Stomach (tissue), 8 donors: ENCODE measurements at regions not wholly inside any gene's neighbourhood (a gene's known extent, or its start where the extent isn't known, plus 50 kb on each side); places are given as distances from the start of the nearest gene placed in this dataset.

Source experiments
- DNase-seq, 2 donors: peaks; one replicate each; pipeline versions ENCODE4 v3.0.0 to v3.0.0-alpha.2; 2013 to 2019
- H3K27ac ChIP-seq, 5 donors: fragments of 200-600 bp in 4 of 5; sonication (generic) in 4 of 5; one replicate each; pipeline ENCODE4 v1.5.1; 2013 to 2019; ENCODE audit warnings: mild to moderate bottlenecking in 1 of 5, moderate library complexity in 1 of 5
- H3K27me3 ChIP-seq, 3 donors: fragments of 200-600 bp; sonication (generic); one replicate each; pipeline ENCODE4 v1.5.1; 2017 to 2019; ENCODE audit warnings: mixed run types in 1 of 3
- H3K36me3 ChIP-seq, 4 donors: fragments of 200-600 bp; sonication (generic); 1 replicate in 3 of 4; 2 replicates in 1 of 4; pipeline ENCODE4 v1.5.1; 2016 to 2019
- H3K4me1 ChIP-seq, 4 donors: fragments of 200-600 bp; sonication (generic); one replicate each; pipeline ENCODE4 v1.5.1; 2016 to 2019
- H3K4me3 ChIP-seq, 4 donors: fragments of 200-600 bp; sonication (generic) in 3 of 4; one replicate each; pipeline ENCODE4 v1.5.1; 2016 to 2019; ENCODE audit warnings: mild to moderate bottlenecking in 1 of 4
- H3K9me3 ChIP-seq, 4 donors: fragments of 200-600 bp; sonication (generic); one replicate each; pipeline ENCODE4 v1.5.1; 2016 to 2019
- CTCF ChIP-seq, 7 experiments: fragments of 450-650 bp in 4 of 7; fragments of 200-600 bp in 3 of 7; sonication (generic) in 3 of 7; IDR thresholded peaks; one replicate each; pipeline ENCODE4 v1.5.1; 2016 to 2019; ENCODE audit warnings: antibody characterized with exemption in 7 of 7, control low read depth in 2 of 7, mild to moderate bottlenecking in 1 of 7
- EP300 ChIP-seq: sonication (generic); formaldehyde crosslinking; IDR thresholded peaks from one replicate; pipeline ENCODE4 v1.6.1; 2017; ENCODE audit warnings: antibody characterized with exemption
- POLR2A ChIP-seq, 4 donors: fragments of 450-650 bp; IDR thresholded peaks; one replicate each; pipeline ENCODE4 v1.6.1; 2016; ENCODE audit warnings: antibody characterized with exemption in 4 of 4, control low read depth in 2 of 4, mild to moderate bottlenecking in 1 of 4, moderate library complexity in 1 of 4
- POLR2AphosphoS5 ChIP-seq, 3 donors: sonication (generic); formaldehyde crosslinking; IDR thresholded peaks; one replicate each; pipeline ENCODE4 v1.6.1; 2016; ENCODE audit warnings: antibody characterized with exemption in 3 of 3
- WGBS, 5 donors: extraction: QIAGEN DNeasy Blood & Tissue Kit in 3 of 5; methylation state at CpG; one replicate each; pipeline versions ENCODE4 v1.1.5 to v1.1.7; 2013 to 2018; 5-methylcytosine and 5-hydroxymethylcytosine counted together
- intact Hi-C: fragments of 100-400 bp; cut with DNase I; formaldehyde crosslinking; loops from one replicate; pipeline ENCODE4 v1.15.1; 2023; ENCODE audit warnings: low total_unique reads
- donor health status: healthy with polysubstance abuse.
- donor health status: Bipolar disorder and iron deficiency.
- donor health status: healthy.

DNA sequence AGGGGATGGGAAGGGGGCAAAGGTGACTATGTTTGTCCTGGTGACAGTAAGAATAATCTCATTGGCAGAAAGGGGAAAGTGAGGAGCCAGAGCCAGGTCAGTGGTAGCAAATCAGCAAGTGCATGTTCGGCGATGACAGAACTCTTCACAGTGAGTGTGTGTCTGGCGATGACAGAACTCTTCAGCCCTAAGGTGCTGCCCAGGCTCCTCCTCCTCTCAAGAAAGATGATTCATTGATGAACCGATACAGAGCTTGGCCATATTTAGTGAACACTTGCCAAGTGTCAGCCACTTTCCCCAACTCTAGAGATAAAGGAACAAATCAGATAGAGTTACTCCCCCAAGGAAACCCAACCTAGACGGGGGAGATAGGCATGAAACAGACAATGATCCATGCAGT is 199.3 kb upstream of the UBL3 start:
- H3K4me3 ChIP-seq = no peak overlapping the region
- H3K27ac ChIP-seq = no peak overlapping the region
- H3K27me3 ChIP-seq = no peaks in the 10 kb centered on the region
- intact Hi-C loops = no loop called here
- DNase-seq = no peak
- TF ChIP-seq POLR2AphosphoS5 (IDR thresholded peaks at IDR 0.05) = no peak
- TF ChIP-seq EP300 = no peak
- TF ChIP-seq POLR2A (IDR thresholded peaks at IDR 0.05) = no peak
- TF ChIP-seq CTCF (IDR thresholded peaks at IDR 0.05) = no peak
- H3K4me1 ChIP-seq = peaks cover 0 to 8% (median 7%) of the 10 kb centered on the region in 4 donors
- H3K9me3 ChIP-seq = no peaks in the 10 kb centered on the region
- H3K36me3 ChIP-seq = no peaks in the 10 kb centered on the region
- 77 to 94% (median 87%) methylated on average over 4 to 5 of the region's 5 CpGs for WGBS, 5 donors

- Histone ChIP-seq H3K4me1 (peaks cover 0 to 8% (median 1%) of the 10 kb centered on the region in 4 donors), H3K36me3 (no peaks in the 10 kb centered on the region), H3K27me3 (no peaks in the 10 kb centered on the region), H3K27ac (no peak overlapping the region), H3K4me3 (no peak overlapping the region), H3K9me3 (no peaks in the 10 kb centered on the region)
- 69 to 97% (median 79%) methylated on average over 2 to 3 of the region's 3 CpGs for WGBS, 5 donors
- intact Hi-C loops = no loop called here
- DNase-seq = no peak
- TF ChIP-seq CTCF (IDR thresholded peaks at IDR 0.05) (no peak), POLR2AphosphoS5 (IDR thresholded peaks at IDR 0.05) (no peak), POLR2A (IDR thresholded peaks at IDR 0.05) (no peak), EP300 (no peak)
Measured at GRCh38 chr13:30047154-30047874, 196.9 kb upstream of the UBL3 start.

- no peaks in the 10 kb centered on the region for H3K36me3 ChIP-seq
- no peak overlapping the region for H3K4me3 ChIP-seq
- no peak for DNase-seq
- TF ChIP-seq POLR2A (IDR thresholded peaks at IDR 0.05) (no peak), CTCF (IDR thresholded peaks at IDR 0.05) (no peak), EP300 (no peak), POLR2AphosphoS5 (IDR thresholded peaks at IDR 0.05) (no peak)
- intact Hi-C loops = no loop called here
- H3K4me1 ChIP-seq = no peaks in the 10 kb centered on the region
- H3K9me3 ChIP-seq = no peaks in the 10 kb centered on the region
- H3K27me3 ChIP-seq = no peaks in the 10 kb centered on the region
- no peak overlapping the region for H3K27ac ChIP-seq
- 79 to 92% (median 89%) methylated on average over 7 of the region's 7 CpGs for WGBS, 5 donors
Measured at GRCh38 chr13:30045916-30046704, 195.7 kb upstream of the UBL3 start.

DNA sequence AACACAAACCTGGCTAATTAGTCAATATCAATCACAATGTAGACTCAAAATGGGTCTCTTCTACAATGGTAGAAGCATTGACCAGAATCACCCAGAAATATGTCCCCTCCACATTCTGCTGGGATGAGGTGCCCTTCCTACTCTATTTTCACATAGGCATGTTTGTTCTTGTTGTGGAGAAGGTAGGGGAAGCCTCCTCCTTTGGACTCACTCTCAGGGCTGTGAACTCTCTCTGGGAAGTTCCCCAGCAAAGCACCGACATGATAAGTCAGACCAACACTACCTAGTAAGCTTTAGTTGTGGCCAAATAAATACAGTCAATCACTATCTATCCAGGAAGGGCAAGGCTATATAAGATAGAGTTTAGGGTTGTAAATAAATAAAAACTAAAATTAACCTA is 194.5 kb upstream of the UBL3 start:
- Histone ChIP-seq H3K27ac (no peak overlapping the region), H3K36me3 (no peaks in the 10 kb centered on the region), H3K9me3 (no peaks in the 10 kb centered on the region), H3K4me3 (no peak overlapping the region), H3K27me3 (peaks cover 0 to 9% (median 0%) of the 10 kb centered on the region in 3 donors), H3K4me1 (no peaks in the 10 kb centered on the region)
- intact Hi-C loops = no loop called here
- no peak for DNase-seq
- 44 to 70% (median 59%) methylated on average over 1 of the region's 1 CpG for WGBS, 5 donors
- no peak for TF ChIP-seq CTCF (IDR thresholded peaks at IDR 0.05)
- TF ChIP-seq EP300 = no peak
- no peak for TF ChIP-seq POLR2A (IDR thresholded peaks at IDR 0.05)
- TF ChIP-seq POLR2AphosphoS5 (IDR thresholded peaks at IDR 0.05) = no peak
